ES-I3 (cell line): ENCODE measurements at regions not wholly inside any gene's neighbourhood (a gene's known extent, or its start where the extent isn't known, plus 50 kb on each side); places are given as distances from the start of the nearest gene placed in this dataset.

ENCODE experiments used
- H3K36me3 ChIP-seq: 2 replicates; pipeline ENCODE4 v1.6.1; 2013; ENCODE audit warnings: mild to moderate bottlenecking, low read length, control low read depth, moderate library complexity; ENCODE audit not compliant: insufficient read depth
- H3K4me1 ChIP-seq: 2 replicates; pipeline ENCODE4 v1.6.1; 2013; ENCODE audit warnings: mild to moderate bottlenecking, control low read depth, low read length; ENCODE audit not compliant: insufficient read depth
- H3K9ac ChIP-seq: 2 replicates; pipeline ENCODE4 v1.6.1; 2013; ENCODE audit warnings: low read depth, mild to moderate bottlenecking, low read length, moderate library complexity
- H3K9me3 ChIP-seq: 2 replicates; pipeline ENCODE4 v1.6.1; 2013; ENCODE audit warnings: mild to moderate bottlenecking, low read length, moderate library complexity; ENCODE audit not compliant: control insufficient read depth, insufficient read depth

GRCh38 chr14:26735811-26736210 is 138.0 kb upstream of the NOVA1 start:
- no peaks in the 10 kb centered on the region for H3K4me1 ChIP-seq
- no peaks in the 10 kb centered on the region for H3K36me3 ChIP-seq
- H3K9me3 ChIP-seq: no peaks in the 10 kb centered on the region
- no peak overlapping the region for H3K9ac ChIP-seq

- H3K4me1 ChIP-seq: no peaks in the 10 kb centered on the region
- H3K9me3 ChIP-seq: no peaks in the 10 kb centered on the region
- no peaks in the 10 kb centered on the region for H3K36me3 ChIP-seq
- H3K9ac ChIP-seq: no peak overlapping the region
Measured at GRCh38 chr14:26738571-26738970, 140.7 kb upstream of the NOVA1 start.

- H3K9ac ChIP-seq: no peak overlapping the region
- no peaks in the 10 kb centered on the region for H3K4me1 ChIP-seq
- H3K36me3 ChIP-seq: no peaks in the 10 kb centered on the region
- H3K9me3 ChIP-seq: no peaks in the 10 kb centered on the region
Measured at GRCh38 chr14:26741711-26742212, 143.9 kb upstream of the NOVA1 start.

GRCh38 chr14:26743284-26743683 is 145.5 kb upstream of the NOVA1 start:
- Histone ChIP-seq H3K4me1 (no peaks in the 10 kb centered on the region), H3K9ac (no peak overlapping the region), H3K9me3 (no peaks in the 10 kb centered on the region), H3K36me3 (no peaks in the 10 kb centered on the region)

GRCh38 chr14:26744903-26745302 is 147.1 kb upstream of the NOVA1 start:
- H3K4me1 ChIP-seq: no peaks in the 10 kb centered on the region
- H3K36me3 ChIP-seq: no peaks in the 10 kb centered on the region
- no peak overlapping the region for H3K9ac ChIP-seq
- no peaks in the 10 kb centered on the region for H3K9me3 ChIP-seq

- no peaks in the 10 kb centered on the region for H3K9me3 ChIP-seq
- H3K9ac ChIP-seq: no peak overlapping the region
- H3K4me1 ChIP-seq: peaks cover 9% of the 10 kb centered on the region; the same call in 1 of the 2 replicates
- no peaks in the 10 kb centered on the region for H3K36me3 ChIP-seq
Measured at GRCh38 chr14:26761532-26761931, 163.7 kb upstream of the NOVA1 start.

GRCh38 chr14:26765301-26765700 is 167.5 kb upstream of the NOVA1 start:
- Histone ChIP-seq H3K9ac (no peak overlapping the region), H3K36me3 (no peaks in the 10 kb centered on the region), H3K9me3 (no peaks in the 10 kb centered on the region), H3K4me1 (peaks cover 9% of the 10 kb centered on the region; the same call in 1 of the 2 replicates)

- Histone ChIP-seq H3K36me3 (no peaks in the 10 kb centered on the region), H3K9ac (no peak overlapping the region), H3K4me1 (peaks cover 9% of the 10 kb centered on the region; the same call in 1 of the 2 replicates), H3K9me3 (no peaks in the 10 kb centered on the region)
Measured at GRCh38 chr14:26765768-26766520, 168.1 kb upstream of the NOVA1 start.

GRCh38 chr14:26766726-26767125 is 168.9 kb upstream of the NOVA1 start:
- Histone ChIP-seq H3K4me1 (peaks cover 9% of the 10 kb centered on the region; the same call in 1 of the 2 replicates), H3K36me3 (no peaks in the 10 kb centered on the region), H3K9ac (no peak overlapping the region), H3K9me3 (no peaks in the 10 kb centered on the region)

- no peak overlapping the region for H3K9ac ChIP-seq
- no peaks in the 10 kb centered on the region for H3K36me3 ChIP-seq
- no peaks in the 10 kb centered on the region for H3K9me3 ChIP-seq
- peaks cover 10% of the 10 kb centered on the region; the same call in 1 of the 2 replicates for H3K4me1 ChIP-seq
Measured at GRCh38 chr14:26773906-26774593, 176.2 kb upstream of the NOVA1 start.

GRCh38 chr14:26775765-26776563 is 178.1 kb upstream of the NOVA1 start:
- Histone ChIP-seq H3K9me3 (no peaks in the 10 kb centered on the region), H3K36me3 (no peaks in the 10 kb centered on the region), H3K9ac (no peak overlapping the region), H3K4me1 (peaks cover 13% of the 10 kb centered on the region; the same call in 1 of the 2 replicates)

GRCh38 chr14:26791117-26791806 is 193.4 kb upstream of the NOVA1 start:
- H3K9ac ChIP-seq: no peak overlapping the region
- H3K36me3 ChIP-seq: no peaks in the 10 kb centered on the region
- H3K9me3 ChIP-seq: no peaks in the 10 kb centered on the region
- H3K4me1 ChIP-seq: peaks cover 14% of the 10 kb centered on the region

GRCh38 chr14:26794731-26795130 is 196.9 kb upstream of the NOVA1 start:
- H3K9me3 ChIP-seq: no peaks in the 10 kb centered on the region
- peaks cover 14% of the 10 kb centered on the region for H3K4me1 ChIP-seq
- H3K36me3 ChIP-seq: no peaks in the 10 kb centered on the region
- H3K9ac ChIP-seq: no peak overlapping the region

GRCh38 chr14:26808407-26808806 is 210.6 kb upstream of the NOVA1 start:
- no peaks in the 10 kb centered on the region for H3K9me3 ChIP-seq
- no peak overlapping the region for H3K9ac ChIP-seq
- H3K36me3 ChIP-seq: no peaks in the 10 kb centered on the region
- no peaks in the 10 kb centered on the region for H3K4me1 ChIP-seq
